ENCODE measurements at regions not wholly inside any gene's neighbourhood (a gene's known extent, or its start where the extent isn't known, plus 50 kb on each side); places are given as distances from the start of the nearest gene placed in this dataset.

GRCh38 chr9:30970812-30971211 lies 1413.6 kb upstream of the ACO1 start:
- TF ChIP-seq CTCF (conservative IDR thresholded peaks at IDR 0.05) (no peak), ZFX (IDR thresholded peaks at IDR 0.05) (no peak)

Data from C4-2B (cell line).